ENCODE measurements at regions not wholly inside any gene's neighbourhood (a gene's known extent, or its start where the extent isn't known, plus 50 kb on each side); places are given as distances from the start of the nearest gene placed in this dataset.

DNA sequence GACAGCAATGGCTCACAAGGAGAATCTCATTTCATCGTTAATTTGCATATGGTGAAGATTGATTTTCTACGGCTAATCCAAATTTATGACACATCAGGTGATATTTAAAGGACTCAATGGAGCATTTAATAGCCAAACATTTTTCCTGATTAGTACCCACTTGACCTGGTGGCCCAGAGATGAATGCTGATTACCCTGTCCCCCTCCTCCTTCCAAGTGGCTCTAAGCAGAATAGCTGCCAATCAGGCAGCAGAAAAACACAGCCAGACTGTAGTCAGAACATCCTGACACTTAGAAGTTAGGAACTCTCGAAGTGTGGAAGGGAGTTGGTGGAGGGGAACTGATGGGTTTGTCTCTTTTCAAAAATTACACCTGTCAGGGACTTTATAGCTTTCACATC, 302.5 kb downstream of the ZNF621 start:
- no peak for TF ChIP-seq EZH2 (IDR thresholded peaks at IDR 0.05)
- TF ChIP-seq POLR2AphosphoS5 (IDR thresholded peaks at IDR 0.05; ENCODE audit: borderline replicate concordance, low read depth, low read length), result no peak

Data from SK-N-MC (cell line).